ENCODE measurements at regions not wholly inside any gene's neighbourhood (a gene's known extent, or its start where the extent isn't known, plus 50 kb on each side); places are given as distances from the start of the nearest gene placed in this dataset.
"Not testable (repeated sequence)": the region's sequence is repeated elsewhere in the genome, so short reads cannot be mapped to it uniquely, and the experiment has no call there.

DNA sequence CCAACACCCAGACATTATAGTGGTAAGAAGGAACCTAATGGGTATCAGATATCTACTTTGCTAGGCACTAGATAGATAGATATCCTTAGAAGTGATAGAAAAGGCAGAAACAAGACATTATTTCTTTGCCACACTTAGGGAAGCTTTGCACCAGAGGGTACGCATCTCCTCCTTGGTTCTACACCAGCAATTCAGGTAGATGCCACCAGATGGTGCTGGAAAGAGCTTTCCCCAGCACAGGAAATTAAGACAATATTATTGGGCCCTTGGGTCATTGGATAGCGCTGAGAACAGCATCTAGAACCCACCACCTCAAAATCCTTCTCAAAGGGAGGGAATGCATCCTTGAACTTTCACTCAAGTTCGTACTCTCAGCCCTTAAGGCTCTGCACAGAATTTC, 173.8 kb upstream of the CCL2 start:
- no peaks in the 10 kb centered on the region for H3K27me3 ChIP-seq (ENCODE audit: control insufficient read depth in 3 of 3, insufficient read depth in 3 of 3, low read length in 2 of 3)
- ATAC-seq (ENCODE audit: insufficient read depth, low FRiP score) (no peak), DNase-seq (peak in 1 of 3 donors; percentile 5)
- H3K9ac ChIP-seq (ENCODE audit: insufficient read depth in 1 of 2, low read length in 2 of 2): no peak overlapping the region
- H3K4me1 ChIP-seq (ENCODE audit: control insufficient read depth in 5 of 5, insufficient read depth in 5 of 5, low read length in 5 of 5): no peaks in the 10 kb centered on the region
- H3K27ac ChIP-seq (ENCODE audit: low read depth in 1 of 2, low read length in 1 of 2): no peak overlapping the region
- H3K9me3 ChIP-seq (ENCODE audit: control insufficient read depth in 4 of 4, insufficient read depth in 3 of 4, low read length in 3 of 4): no peaks in the 10 kb centered on the region
- H3K36me3 ChIP-seq (ENCODE audit: control insufficient read depth in 4 of 4, insufficient read depth in 4 of 4, low read length in 4 of 4): no peaks in the 10 kb centered on the region
- H3K4me3 ChIP-seq: no peak overlapping the region
- 57 to 65% methylated on average over 3 of the region's 3 CpGs for WGBS, 2 donors
- TF ChIP-seq, protein P1, sequence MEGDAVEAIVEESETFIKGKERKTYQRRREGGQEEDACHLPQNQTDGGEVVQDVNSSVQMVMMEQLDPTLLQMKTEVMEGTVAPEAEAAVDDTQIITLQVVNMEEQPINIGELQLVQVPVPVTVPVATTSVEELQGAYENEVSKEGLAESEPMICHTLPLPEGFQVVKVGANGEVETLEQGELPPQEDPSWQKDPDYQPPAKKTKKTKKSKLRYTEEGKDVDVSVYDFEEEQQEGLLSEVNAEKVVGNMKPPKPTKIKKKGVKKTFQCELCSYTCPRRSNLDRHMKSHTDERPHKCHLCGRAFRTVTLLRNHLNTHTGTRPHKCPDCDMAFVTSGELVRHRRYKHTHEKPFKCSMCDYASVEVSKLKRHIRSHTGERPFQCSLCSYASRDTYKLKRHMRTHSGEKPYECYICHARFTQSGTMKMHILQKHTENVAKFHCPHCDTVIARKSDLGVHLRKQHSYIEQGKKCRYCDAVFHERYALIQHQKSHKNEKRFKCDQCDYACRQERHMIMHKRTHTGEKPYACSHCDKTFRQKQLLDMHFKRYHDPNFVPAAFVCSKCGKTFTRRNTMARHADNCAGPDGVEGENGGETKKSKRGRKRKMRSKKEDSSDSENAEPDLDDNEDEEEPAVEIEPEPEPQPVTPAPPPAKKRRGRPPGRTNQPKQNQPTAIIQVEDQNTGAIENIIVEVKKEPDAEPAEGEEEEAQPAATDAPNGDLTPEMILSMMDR (IDR thresholded peaks at IDR 0.05; ENCODE audit: control extremely low read depth, extremely low read depth): no peak

DNA sequence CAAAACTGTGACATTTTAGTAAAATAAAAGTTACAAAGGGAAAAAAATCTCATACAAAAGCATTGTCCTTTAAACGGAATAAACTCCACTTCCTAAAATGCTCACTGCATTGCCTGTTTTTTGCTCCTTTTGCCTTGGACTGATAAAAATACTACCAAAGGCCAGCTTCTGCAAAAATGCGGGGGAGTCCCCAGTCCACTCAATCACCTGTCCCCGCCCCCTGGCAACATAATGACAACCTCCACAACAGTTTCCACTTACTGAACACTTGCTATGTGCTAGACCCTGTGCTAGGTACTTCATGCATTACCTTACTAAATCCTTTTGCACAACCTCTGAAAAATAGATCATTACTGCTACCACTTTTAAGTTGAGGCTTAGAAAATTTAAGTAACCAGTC, 172.7 kb upstream of the CCL2 start:
- TF ChIP-seq, protein P1 (IDR thresholded peaks at IDR 0.05; ENCODE audit: control extremely low read depth, extremely low read depth): no peak
- no peak overlapping the region for H3K9ac ChIP-seq (ENCODE audit: insufficient read depth in 1 of 2, low read length in 2 of 2)
- H3K9me3 ChIP-seq (ENCODE audit: control insufficient read depth in 4 of 4, insufficient read depth in 3 of 4, low read length in 3 of 4): no peaks in the 10 kb centered on the region
- H3K27ac ChIP-seq (ENCODE audit: low read depth in 1 of 2, low read length in 1 of 2): no peak overlapping the region
- no peaks in the 10 kb centered on the region for H3K4me1 ChIP-seq (ENCODE audit: control insufficient read depth in 5 of 5, insufficient read depth in 5 of 5, low read length in 5 of 5)
- no peak overlapping the region for H3K4me3 ChIP-seq
- ATAC-seq (ENCODE audit: insufficient read depth, low FRiP score) (no peak), DNase-seq (no peak)
- H3K36me3 ChIP-seq (ENCODE audit: control insufficient read depth in 4 of 4, insufficient read depth in 4 of 4, low read length in 4 of 4): no peaks in the 10 kb centered on the region
- H3K27me3 ChIP-seq (ENCODE audit: control insufficient read depth in 3 of 3, insufficient read depth in 3 of 3, low read length in 2 of 3): no peaks in the 10 kb centered on the region
- 58 to 60% methylated on average over 3 of the region's 3 CpGs for WGBS, 2 donors

DNA sequence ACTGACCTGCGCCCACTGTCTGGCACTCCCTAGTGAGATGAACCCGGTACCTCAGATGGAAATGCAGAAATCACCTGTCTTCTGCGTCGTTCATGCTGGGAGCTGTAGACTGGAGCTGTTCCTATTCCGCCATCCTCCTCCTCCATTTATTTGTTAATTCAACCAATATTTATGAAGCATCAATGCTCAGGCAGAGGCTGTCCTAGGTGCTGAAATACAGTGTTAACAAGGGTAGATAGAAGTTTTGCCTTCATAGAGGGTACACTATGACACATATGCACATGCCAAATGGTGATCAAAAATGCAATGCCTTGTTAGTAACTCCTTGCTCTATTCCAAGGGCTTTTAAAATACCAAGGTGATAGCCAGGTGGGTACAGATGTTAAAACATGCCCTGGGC, 166.0 kb upstream of the CCL2 start:
- H3K9me3 ChIP-seq (ENCODE audit: control insufficient read depth in 4 of 4, insufficient read depth in 3 of 4, low read length in 3 of 4); H3K27ac ChIP-seq (ENCODE audit: low read depth in 1 of 2, low read length in 1 of 2); H3K27me3 ChIP-seq (ENCODE audit: control insufficient read depth in 3 of 3, insufficient read depth in 3 of 3, low read length in 2 of 3); H3K4me1 ChIP-seq (ENCODE audit: control insufficient read depth in 5 of 5, insufficient read depth in 5 of 5, low read length in 5 of 5); H3K36me3 ChIP-seq (ENCODE audit: control insufficient read depth in 4 of 4, insufficient read depth in 4 of 4, low read length in 4 of 4); ATAC-seq (ENCODE audit: insufficient read depth, low FRiP score); H3K9ac ChIP-seq (ENCODE audit: insufficient read depth in 1 of 2, low read length in 2 of 2); H3K4me3 ChIP-seq: not testable (repeated sequence)
- WGBS, 2 donors: 91 to 96% methylated on average over 5 of the region's 5 CpGs
- peak in 1 of 3 donors; percentile 1 for DNase-seq

DNA sequence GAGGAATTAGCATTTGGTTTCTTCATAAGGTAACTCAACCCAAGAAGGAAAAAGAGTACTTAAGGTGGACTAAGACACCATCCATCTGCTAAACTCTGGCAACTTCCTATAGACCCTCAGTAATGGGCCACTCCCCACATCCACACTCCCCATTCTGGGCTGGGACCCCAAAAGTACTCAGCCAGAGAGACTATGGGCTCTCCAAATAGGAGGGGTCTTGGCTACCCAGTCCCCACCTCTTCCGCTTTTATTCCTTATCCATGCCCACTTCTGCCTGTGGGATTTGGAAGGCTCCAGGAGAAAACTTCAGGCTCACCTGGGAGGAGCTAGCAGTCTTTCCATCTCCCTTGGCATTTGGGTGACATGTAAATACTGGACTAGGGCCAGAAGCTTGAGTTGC, 164.5 kb upstream of the CCL2 start:
- H3K4me3 ChIP-seq: no peak overlapping the region
- H3K27me3 ChIP-seq (ENCODE audit: control insufficient read depth in 3 of 3, insufficient read depth in 3 of 3, low read length in 2 of 3): no peaks in the 10 kb centered on the region
- 95 to 98% methylated on average over 1 of the region's 1 CpG for WGBS, 2 donors
- DNase-seq (no peak), ATAC-seq (ENCODE audit: insufficient read depth, low FRiP score) (no peak)
- no peaks in the 10 kb centered on the region for H3K36me3 ChIP-seq (ENCODE audit: control insufficient read depth in 4 of 4, insufficient read depth in 4 of 4, low read length in 4 of 4)
- H3K9ac ChIP-seq (ENCODE audit: insufficient read depth in 1 of 2, low read length in 2 of 2): no peak overlapping the region
- H3K9me3 ChIP-seq (ENCODE audit: control insufficient read depth in 4 of 4, insufficient read depth in 3 of 4, low read length in 3 of 4): peaks cover 0 to 2% (median 0%) of the 10 kb centered on the region in 4 donors
- H3K27ac ChIP-seq (ENCODE audit: low read depth in 1 of 2, low read length in 1 of 2): no peak overlapping the region
- no peaks in the 10 kb centered on the region for H3K4me1 ChIP-seq (ENCODE audit: control insufficient read depth in 5 of 5, insufficient read depth in 5 of 5, low read length in 5 of 5)
- TF ChIP-seq, protein P1 (IDR thresholded peaks at IDR 0.05; ENCODE audit: control extremely low read depth, extremely low read depth): no peak

Measured in lung (tissue), 11 donors.